ENCODE measurements at regions not wholly inside any gene's neighbourhood (a gene's known extent, or its start where the extent isn't known, plus 50 kb on each side); places are given as distances from the start of the nearest gene placed in this dataset.

DNA sequence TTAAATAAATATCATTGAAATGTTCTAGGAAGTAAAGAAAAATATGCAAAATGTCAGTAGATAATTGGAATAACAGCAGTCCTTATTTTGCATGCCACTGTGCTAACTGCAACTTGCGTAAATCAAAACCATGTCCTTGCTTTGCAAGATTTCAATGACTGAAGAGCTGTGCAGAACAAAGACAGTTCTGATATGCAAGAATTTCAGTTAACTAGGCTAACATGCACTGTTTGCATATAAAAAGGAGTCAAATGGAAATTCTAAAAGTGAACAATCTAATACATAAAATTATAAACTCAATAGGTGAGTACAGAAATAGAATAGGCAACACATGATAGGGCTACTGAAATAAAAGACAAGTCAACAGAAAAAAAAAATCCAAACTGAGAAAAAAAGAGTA, 1844.6 kb upstream of the NUDT12 start:
- H3K27ac ChIP-seq: no peak overlapping the region
- H3K4me1 ChIP-seq (ENCODE audit: control insufficient read depth in 1 of 2, insufficient read depth in 1 of 2, low read depth in 1 of 2, low read length in 1 of 2): no peaks in the 10 kb centered on the region
- TF ChIP-seq, protein P1, sequence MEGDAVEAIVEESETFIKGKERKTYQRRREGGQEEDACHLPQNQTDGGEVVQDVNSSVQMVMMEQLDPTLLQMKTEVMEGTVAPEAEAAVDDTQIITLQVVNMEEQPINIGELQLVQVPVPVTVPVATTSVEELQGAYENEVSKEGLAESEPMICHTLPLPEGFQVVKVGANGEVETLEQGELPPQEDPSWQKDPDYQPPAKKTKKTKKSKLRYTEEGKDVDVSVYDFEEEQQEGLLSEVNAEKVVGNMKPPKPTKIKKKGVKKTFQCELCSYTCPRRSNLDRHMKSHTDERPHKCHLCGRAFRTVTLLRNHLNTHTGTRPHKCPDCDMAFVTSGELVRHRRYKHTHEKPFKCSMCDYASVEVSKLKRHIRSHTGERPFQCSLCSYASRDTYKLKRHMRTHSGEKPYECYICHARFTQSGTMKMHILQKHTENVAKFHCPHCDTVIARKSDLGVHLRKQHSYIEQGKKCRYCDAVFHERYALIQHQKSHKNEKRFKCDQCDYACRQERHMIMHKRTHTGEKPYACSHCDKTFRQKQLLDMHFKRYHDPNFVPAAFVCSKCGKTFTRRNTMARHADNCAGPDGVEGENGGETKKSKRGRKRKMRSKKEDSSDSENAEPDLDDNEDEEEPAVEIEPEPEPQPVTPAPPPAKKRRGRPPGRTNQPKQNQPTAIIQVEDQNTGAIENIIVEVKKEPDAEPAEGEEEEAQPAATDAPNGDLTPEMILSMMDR (IDR thresholded peaks at IDR 0.05): no peak

DNA sequence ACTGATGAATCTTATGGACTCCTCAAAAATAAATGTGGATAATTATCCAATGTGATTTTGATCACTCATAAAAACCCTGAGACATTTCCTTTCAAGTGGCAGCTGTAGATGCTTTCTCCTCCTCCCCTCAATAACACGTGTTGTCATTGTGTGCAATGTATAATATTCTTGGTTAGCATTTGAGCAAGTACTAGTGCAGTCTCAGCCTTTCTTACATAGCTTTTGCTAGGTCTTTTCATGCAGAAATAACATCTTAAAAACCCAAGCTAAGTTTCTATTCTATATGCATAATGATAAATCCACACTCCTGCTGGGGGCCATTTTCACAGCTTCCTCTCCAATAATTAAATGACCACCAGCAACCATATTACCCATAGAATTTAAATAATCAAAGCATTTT, 1835.2 kb upstream of the NUDT12 start:
- TF ChIP-seq, protein P1 (IDR thresholded peaks at IDR 0.05): no peak
- Histone ChIP-seq H3K36me3 (no peaks in the 10 kb centered on the region), H3K4me1 (ENCODE audit: control insufficient read depth in 1 of 2, insufficient read depth in 1 of 2, low read depth in 1 of 2, low read length in 1 of 2) (no peaks in the 10 kb centered on the region), H3K27me3 (no peaks in the 10 kb centered on the region), H3K27ac (no peak overlapping the region), H3K4me3 (ENCODE audit: low read depth in 1 of 2, low read length in 1 of 2) (no peak overlapping the region), H3K9me3 (no peaks in the 10 kb centered on the region)

More for the DNA sequence above, 1844.6 kb upstream of the NUDT12 start:
- Histone ChIP-seq H3K4me3 (ENCODE audit: low read depth in 1 of 2, low read length in 1 of 2) (no peak overlapping the region), H3K27me3 (no peaks in the 10 kb centered on the region), H3K36me3 (no peaks in the 10 kb centered on the region), H3K9me3 (no peaks in the 10 kb centered on the region)

DNA sequence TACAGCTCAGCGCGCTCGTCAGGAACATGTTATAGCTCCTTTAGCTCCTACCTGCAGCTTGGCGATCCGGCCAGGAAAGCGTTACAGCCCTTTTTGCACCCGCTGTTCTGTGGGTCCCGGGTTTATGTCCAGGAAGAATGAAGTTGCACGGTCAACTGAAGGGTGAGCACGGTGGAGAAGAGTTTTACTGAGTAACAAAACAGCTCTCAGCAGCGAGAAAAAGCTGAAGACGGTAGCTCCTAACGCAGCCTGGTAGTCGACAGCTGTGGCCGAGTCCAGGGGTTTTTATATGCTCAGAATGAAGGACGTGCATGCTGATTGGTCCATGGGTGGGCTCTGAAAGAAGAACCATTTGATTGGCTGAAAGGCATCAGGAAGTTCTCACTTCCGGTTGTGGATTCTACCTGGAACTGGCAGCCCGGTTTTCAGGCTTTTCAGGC, 1830.1 kb upstream of the NUDT12 start:
- TF ChIP-seq, protein P1 (IDR thresholded peaks at IDR 0.05): no peak
- no peak overlapping the region for H3K27ac ChIP-seq
- no peaks in the 10 kb centered on the region for H3K36me3 ChIP-seq
- H3K27me3 ChIP-seq: no peaks in the 10 kb centered on the region
- no peak overlapping the region for H3K4me3 ChIP-seq (ENCODE audit: low read depth in 1 of 2, low read length in 1 of 2)
- no peaks in the 10 kb centered on the region for H3K4me1 ChIP-seq (ENCODE audit: control insufficient read depth in 1 of 2, insufficient read depth in 1 of 2, low read depth in 1 of 2, low read length in 1 of 2)
- no peaks in the 10 kb centered on the region for H3K9me3 ChIP-seq

DNA sequence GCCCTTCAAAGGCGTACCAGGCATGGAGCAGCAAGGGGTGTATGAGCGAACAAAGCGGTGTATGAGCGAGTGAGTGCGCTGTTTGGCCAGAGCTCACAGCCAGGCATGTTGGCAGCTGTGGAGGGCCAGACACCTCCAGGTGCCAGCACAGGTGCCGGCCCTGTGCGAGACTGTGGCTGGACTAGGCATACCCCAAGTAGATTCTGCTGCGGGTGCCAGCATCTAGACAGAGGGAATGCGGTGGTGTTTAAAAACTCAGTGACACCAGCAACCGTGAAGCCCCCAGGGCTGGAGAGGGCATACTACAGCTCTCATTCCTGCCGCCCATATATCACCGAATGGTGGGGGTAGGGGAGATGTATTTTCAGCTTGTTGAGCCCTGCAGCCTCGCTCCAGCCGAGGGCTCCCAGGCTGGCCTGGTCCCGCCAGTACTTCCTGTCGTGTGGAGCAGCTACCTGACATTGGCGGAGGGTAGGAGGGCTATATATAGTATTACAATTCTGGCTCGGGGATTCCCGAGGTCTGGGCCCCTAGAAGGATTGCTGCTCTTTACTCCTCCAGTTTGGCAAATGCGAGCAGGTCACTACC, 1829.6 kb upstream of the NUDT12 start:
- no peaks in the 10 kb centered on the region for H3K36me3 ChIP-seq
- no peak overlapping the region for H3K4me3 ChIP-seq (ENCODE audit: low read depth in 1 of 2, low read length in 1 of 2)
- H3K27me3 ChIP-seq: no peaks in the 10 kb centered on the region
- no peak overlapping the region for H3K27ac ChIP-seq
- TF ChIP-seq, protein P1 (IDR thresholded peaks at IDR 0.05): no peak
- no peaks in the 10 kb centered on the region for H3K4me1 ChIP-seq (ENCODE audit: control insufficient read depth in 1 of 2, insufficient read depth in 1 of 2, low read depth in 1 of 2, low read length in 1 of 2)
- no peaks in the 10 kb centered on the region for H3K9me3 ChIP-seq

DNA sequence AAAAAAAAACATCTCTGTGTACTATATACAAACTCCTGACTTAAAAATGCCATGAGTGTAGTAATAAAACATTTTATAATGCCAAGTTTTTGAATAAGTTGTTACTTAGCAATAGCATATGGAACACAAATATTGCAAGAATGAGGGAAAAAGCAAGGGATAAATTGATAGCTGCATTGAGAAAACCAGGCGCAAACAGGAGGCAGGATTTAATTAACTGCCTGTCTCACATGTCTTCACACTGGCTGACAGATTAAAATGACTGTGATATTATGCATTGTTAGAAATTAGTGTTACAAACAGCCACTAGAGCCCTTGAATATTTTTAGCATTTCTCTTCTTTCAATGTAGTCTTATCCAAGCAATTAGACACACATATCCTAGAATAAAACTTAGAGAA, 1817.5 kb upstream of the NUDT12 start:
- H3K27ac ChIP-seq: no peak overlapping the region
- TF ChIP-seq, protein P1 (IDR thresholded peaks at IDR 0.05): no peak
- no peaks in the 10 kb centered on the region for H3K9me3 ChIP-seq
- H3K4me3 ChIP-seq (ENCODE audit: low read depth in 1 of 2, low read length in 1 of 2): no peak overlapping the region
- no peaks in the 10 kb centered on the region for H3K27me3 ChIP-seq
- H3K4me1 ChIP-seq (ENCODE audit: control insufficient read depth in 1 of 2, insufficient read depth in 1 of 2, low read depth in 1 of 2, low read length in 1 of 2): no peaks in the 10 kb centered on the region
- no peaks in the 10 kb centered on the region for H3K36me3 ChIP-seq

All from neutrophil (primary cell).